ENCODE measurements at regions not wholly inside any gene's neighbourhood (a gene's known extent, or its start where the extent isn't known, plus 50 kb on each side); places are given as distances from the start of the nearest gene placed in this dataset.

- TF ChIP-seq CTCF (IDR thresholded peaks at IDR 0.05) = no peak
- TF ChIP-seq REST (IDR thresholded peaks at IDR 0.05; ENCODE audit: insufficient read depth in 1 of 2, low read depth in 2 of 2, low read length in 1 of 2) = no peak
- TF ChIP-seq POLR2AphosphoS5 (IDR thresholded peaks at IDR 0.05; ENCODE audit: low read depth, low read length) = no peak
Measured at GRCh38 chr1:59076612-59077011, 220.3 kb upstream of the FGGY start.
